ENCODE measurements at regions not wholly inside any gene's neighbourhood (a gene's known extent, or its start where the extent isn't known, plus 50 kb on each side); places are given as distances from the start of the nearest gene placed in this dataset.

DNA sequence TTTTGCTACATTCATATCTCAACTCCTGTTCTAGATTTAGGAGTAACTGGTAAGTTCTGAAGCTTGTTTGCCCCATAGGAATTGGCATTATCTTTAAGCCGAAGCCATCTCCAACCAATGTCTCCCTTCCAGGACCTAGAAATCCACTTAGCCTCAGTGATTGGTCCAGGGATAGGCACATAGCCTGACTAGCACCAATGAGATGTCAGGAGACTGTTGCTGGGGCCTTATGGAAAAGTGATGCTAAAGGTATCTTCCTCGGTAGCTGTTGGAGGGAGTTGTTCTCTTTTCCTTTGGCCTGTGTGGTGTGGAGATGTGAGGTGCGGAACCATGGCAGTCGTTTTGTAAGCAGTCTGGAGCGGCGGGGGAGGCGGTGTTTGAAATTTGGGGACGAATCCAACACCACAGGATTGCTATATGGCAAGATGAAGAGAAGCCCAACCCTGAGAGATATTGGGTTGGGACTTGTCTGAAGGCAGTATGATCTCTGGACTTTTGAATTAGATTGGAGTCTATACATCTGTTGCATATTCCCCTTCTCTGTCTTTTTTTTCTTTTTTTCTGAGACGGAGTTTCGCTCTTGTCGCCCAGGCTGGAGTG, 109.8 kb upstream of the ATP6AP2 start:
- TF ChIP-seq, protein P1, sequence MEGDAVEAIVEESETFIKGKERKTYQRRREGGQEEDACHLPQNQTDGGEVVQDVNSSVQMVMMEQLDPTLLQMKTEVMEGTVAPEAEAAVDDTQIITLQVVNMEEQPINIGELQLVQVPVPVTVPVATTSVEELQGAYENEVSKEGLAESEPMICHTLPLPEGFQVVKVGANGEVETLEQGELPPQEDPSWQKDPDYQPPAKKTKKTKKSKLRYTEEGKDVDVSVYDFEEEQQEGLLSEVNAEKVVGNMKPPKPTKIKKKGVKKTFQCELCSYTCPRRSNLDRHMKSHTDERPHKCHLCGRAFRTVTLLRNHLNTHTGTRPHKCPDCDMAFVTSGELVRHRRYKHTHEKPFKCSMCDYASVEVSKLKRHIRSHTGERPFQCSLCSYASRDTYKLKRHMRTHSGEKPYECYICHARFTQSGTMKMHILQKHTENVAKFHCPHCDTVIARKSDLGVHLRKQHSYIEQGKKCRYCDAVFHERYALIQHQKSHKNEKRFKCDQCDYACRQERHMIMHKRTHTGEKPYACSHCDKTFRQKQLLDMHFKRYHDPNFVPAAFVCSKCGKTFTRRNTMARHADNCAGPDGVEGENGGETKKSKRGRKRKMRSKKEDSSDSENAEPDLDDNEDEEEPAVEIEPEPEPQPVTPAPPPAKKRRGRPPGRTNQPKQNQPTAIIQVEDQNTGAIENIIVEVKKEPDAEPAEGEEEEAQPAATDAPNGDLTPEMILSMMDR (IDR thresholded peaks at IDR 0.05) = no peak
- no peak for TF ChIP-seq EZH2 (IDR thresholded peaks at IDR 0.05; ENCODE audit: borderline replicate concordance, insufficient read depth, low read depth, low read length, poor library complexity, severe bottlenecking)
